Liver (tissue), 8 donors: ENCODE measurements at regions not wholly inside any gene's neighbourhood (a gene's known extent, or its start where the extent isn't known, plus 50 kb on each side); places are given as distances from the start of the nearest gene placed in this dataset.

Source experiments
- DNase-seq: peaks from one replicate; pipeline ENCODE4 v3.0.0-alpha.2; 2017; ENCODE audit warnings: low spot score
- H3K27ac ChIP-seq, 2 donors: one replicate each; pipeline ENCODE4 v1.7.0; 2013; ENCODE audit warnings: inconsistent platforms in 2 of 2, low read length in 2 of 2, control low read depth in 1 of 2, low read depth in 1 of 2, mild to moderate bottlenecking in 1 of 2
- H3K27me3 ChIP-seq, 4 donors: one replicate each; pipeline versions ENCODE4 v1.6.1 to v1.7.0; 2013; ENCODE audit warnings: low read length in 3 of 4, inconsistent platforms in 1 of 4, mild to moderate bottlenecking in 1 of 4, moderate library complexity in 1 of 4; ENCODE audit not compliant: control insufficient read depth in 4 of 4, insufficient read depth in 4 of 4
- H3K36me3 ChIP-seq, 4 donors: one replicate each; pipeline versions ENCODE4 v1.6.1 to v1.7.0; 2013; ENCODE audit warnings: low read length in 3 of 4, mild to moderate bottlenecking in 3 of 4, low read depth in 1 of 4, moderate library complexity in 1 of 4; ENCODE audit not compliant: control insufficient read depth in 4 of 4, insufficient read depth in 3 of 4
- H3K4me1 ChIP-seq, 4 donors: one replicate each; pipeline versions ENCODE4 v1.6.1 to v1.7.0; 2013; ENCODE audit warnings: low read length in 3 of 4, mild to moderate bottlenecking in 3 of 4, moderate library complexity in 1 of 4; ENCODE audit not compliant: control insufficient read depth in 4 of 4, insufficient read depth in 4 of 4
- H3K4me3 ChIP-seq, 3 donors: one replicate each; pipeline versions ENCODE4 v1.6.1 to v1.7.0; 2013; ENCODE audit warnings: low read length in 3 of 3, control low read depth in 1 of 3, low read depth in 1 of 3, mild to moderate bottlenecking in 1 of 3
- H3K9ac ChIP-seq, 2 donors: one replicate each; pipeline ENCODE4 v1.7.0; 2013; ENCODE audit warnings: low read length in 2 of 2, mild to moderate bottlenecking in 2 of 2, moderate library complexity in 2 of 2, control low read depth in 1 of 2, low read depth in 1 of 2
- H3K9me3 ChIP-seq, 4 donors: one replicate each; pipeline versions ENCODE4 v1.6.1 to v1.7.0; 2013; ENCODE audit warnings: low read length in 3 of 4; ENCODE audit not compliant: control insufficient read depth in 4 of 4
- ATF3 ChIP-seq: IDR thresholded peaks from 2 replicates; pipeline ENCODE4 v1.6.1; 2016; ENCODE audit warnings: antibody characterized with exemption
- CTCF ChIP-seq: fragments of 150-350 bp; IDR thresholded peaks from 2 replicates; pipeline ENCODE4 v1.5.1; 2017; ENCODE audit warnings: improper control_type of control experiment, low read depth, low read length; ENCODE audit not compliant: missing input control
- FOXA1 ChIP-seq: IDR thresholded peaks from 2 replicates; pipeline ENCODE4 v1.6.1; 2016; ENCODE audit warnings: antibody characterized with exemption
- GABPA ChIP-seq, 2 donors: IDR thresholded peaks in 1 of 2; conservative IDR thresholded peaks in 1 of 2; 2 replicates each; pipeline ENCODE4 v1.6.1; 2016; ENCODE audit warnings: antibody characterized with exemption in 2 of 2, mild to moderate bottlenecking in 1 of 2, moderate library complexity in 1 of 2
- HNF4A ChIP-seq, 2 donors: conservative IDR thresholded peaks; 2 replicates each; pipeline ENCODE4 v1.6.1; 2016; ENCODE audit warnings: antibody characterized with exemption in 2 of 2, mild to moderate bottlenecking in 2 of 2
- JUND ChIP-seq, 2 donors: IDR thresholded peaks; 2 replicates each; pipeline ENCODE4 v1.6.1; 2016; ENCODE audit warnings: antibody characterized with exemption in 2 of 2
- NR2F2 ChIP-seq: IDR thresholded peaks from 2 replicates; pipeline ENCODE4 v1.6.1; 2016; ENCODE audit warnings: antibody characterized with exemption
- REST ChIP-seq: IDR thresholded peaks from 2 replicates; pipeline ENCODE4 v1.6.1; 2016; ENCODE audit warnings: antibody characterized with exemption, mild to moderate bottlenecking
- TAF1 ChIP-seq: conservative IDR thresholded peaks from 2 replicates; pipeline ENCODE4 v1.6.1; 2016; ENCODE audit warnings: antibody characterized with exemption, mild to moderate bottlenecking
- ZBTB33 ChIP-seq: IDR thresholded peaks from 2 replicates; pipeline ENCODE4 v1.6.1; 2016; ENCODE audit warnings: antibody characterized with exemption
- WGBS: extraction: QIAGEN DNeasy Blood & Tissue Kit; methylation state at CpG from one replicate; pipeline ENCODE4 v1.1.7; 2013; 5-methylcytosine and 5-hydroxymethylcytosine counted together
- donor health status: healthy.
- donor health status: healthy.
- donor health status: healthy.
- donor health status: healthy.
- donor health status: healthy.

- no peak overlapping the region for H3K27ac ChIP-seq
- DNase-seq = no peak
- peaks cover 6 to 44% (median 37%) of the 10 kb centered on the region in 4 donors for H3K4me1 ChIP-seq
- no peak overlapping the region for H3K9ac ChIP-seq
- no peak for TF ChIP-seq NR2F2
- no peak for TF ChIP-seq GABPA (IDR thresholded peaks at IDR 0.05 in 1 of 2, conservative IDR thresholded peaks at IDR 0.05 in 1 of 2)
- no peak for TF ChIP-seq ATF3
- TF ChIP-seq JUND (IDR thresholded peaks at IDR 0.05) = no peak
- TF ChIP-seq HNF4A (conservative IDR thresholded peaks at IDR 0.05) = no peak
- no peak for TF ChIP-seq ZBTB33
- no peak for TF ChIP-seq TAF1
- TF ChIP-seq FOXA1 = no peak
- TF ChIP-seq REST = no peak
- no peak overlapping the region for H3K4me3 ChIP-seq
- WGBS = 38% methylated on average over 4 of the region's 4 CpGs
- H3K9me3 ChIP-seq = no peaks in the 10 kb centered on the region
- H3K27me3 ChIP-seq = no peaks in the 10 kb centered on the region
- no peaks in the 10 kb centered on the region for H3K36me3 ChIP-seq
These were observed 386.6 kb downstream of the NPIPA8 start for GRCh38 chr16:17949982-17950250.

- WGBS = 36% methylated on average over 10 of the region's 10 CpGs
- Histone ChIP-seq H3K9ac (no peak overlapping the region), H3K36me3 (no peaks in the 10 kb centered on the region), H3K27me3 (no peaks in the 10 kb centered on the region), H3K4me1 (peaks cover 6 to 45% (median 37%) of the 10 kb centered on the region in 4 donors), H3K9me3 (no peaks in the 10 kb centered on the region), H3K4me3 (peak overlapping the region in 1 of 3 donors; percentile 29), H3K27ac (no peak overlapping the region)
- DNase-seq = no peak
- TF ChIP-seq CTCF (no peak), GABPA (IDR thresholded peaks at IDR 0.05 in 1 of 2, conservative IDR thresholded peaks at IDR 0.05 in 1 of 2) (peak; percentile 26 to 60)
These were observed 387.2 kb downstream of the NPIPA8 start for GRCh38 chr16:17949141-17949981.
